B cell (primary cell): ENCODE measurements at regions not wholly inside any gene's neighbourhood (a gene's known extent, or its start where the extent isn't known, plus 50 kb on each side); places are given as distances from the start of the nearest gene placed in this dataset.

Source experiments
- ATAC-seq: fragments of 200-7000 bp; cut with Tn5 transposase; one replicate; pipeline ENCODE4 v1.10.0; 2021; ENCODE audit warnings: low read depth, mild to moderate bottlenecking, moderate number of reproducible peaks, moderate library complexity
- CTCF ChIA-PET: fragments of 350-600 bp; sonication (Branson Sonifier 250); formaldehyde crosslinking; loops from one replicate; lab custom pipeline; 2021; ENCODE audit warnings: antibody characterized with exemption, inconsistent platforms; lab: Charles Lee
- POLR2A ChIA-PET: fragments of 350-600 bp; sonication (Branson Sonifier 250); formaldehyde crosslinking; loops from one replicate; lab custom pipeline; 2021; ENCODE audit warnings: antibody characterized with exemption; lab: Charles Lee
- DNase-seq: peaks from one replicate; pipeline ENCODE4 v3.0.0; 2013
- H2AFZ ChIP-seq: 2 replicates; pipeline ENCODE4 v1.6.1; 2012; ENCODE audit warnings: mild to moderate bottlenecking, low read depth, low read length; ENCODE audit not compliant: insufficient read depth, poor library complexity, severe bottlenecking
- H3K27ac ChIP-seq, 2 donors: 1 replicate in 1 of 2; 2 replicates in 1 of 2; pipeline ENCODE4 v1.5.1; 2012 to 2013; ENCODE audit warnings: low read length in 2 of 2, mild to moderate bottlenecking in 2 of 2, moderate library complexity in 1 of 2
- H3K27me3 ChIP-seq, 4 experiments: fragments of 200-600 bp in 1 of 4; sonication (generic) in 1 of 4; replicated peaks in 1 of 4; 1 replicate in 2 of 4; 2 replicates in 2 of 4; pipeline versions ENCODE4 v1.6.1 to v1.7.0; 2013 to 2016; ENCODE audit warnings: low read length in 3 of 4, mild to moderate bottlenecking in 2 of 4, mixed read lengths in 1 of 4, moderate library complexity in 1 of 4; ENCODE audit not compliant: insufficient read depth in 4 of 4, control insufficient read depth in 3 of 4; ENCODE audit errors: control extremely low read depth in 1 of 4
- H3K36me3 ChIP-seq, 2 experiments: replicated peaks in 1 of 2; 1 replicate in 1 of 2; 2 replicates in 1 of 2; pipeline versions ENCODE4 v1.6.1 to v1.7.1; 2013; ENCODE audit warnings: low read length in 1 of 2; ENCODE audit not compliant: insufficient read depth in 2 of 2, control insufficient read depth in 1 of 2; ENCODE audit errors: control extremely low read depth in 1 of 2, extremely low read depth in 1 of 2
- H3K4me1 ChIP-seq, 2 donors: fragments of 200-600 bp in 1 of 2; sonication (generic) in 1 of 2; 1 replicate in 1 of 2; 2 replicates in 1 of 2; pipeline versions ENCODE4 v1.5.1 to v1.6.1; 2013 to 2017; ENCODE audit warnings: low read length in 2 of 2; ENCODE audit not compliant: control insufficient read depth in 2 of 2, insufficient read depth in 2 of 2
- H3K4me2 ChIP-seq: replicated peaks from 2 replicates; pipeline ENCODE3; 2012; ENCODE audit warnings: mild to moderate bottlenecking, low read depth, low read length; ENCODE audit not compliant: poor library complexity, severe bottlenecking
- H3K4me3 ChIP-seq, 5 experiments: fragments of 200-600 bp in 1 of 5; sonication (generic) in 1 of 5; 1 replicate in 3 of 5; 2 replicates in 2 of 5; pipeline versions ENCODE4 v1.5.1 to v1.7.0; 2011 to 2016; ENCODE audit warnings: low read length in 4 of 5, mild to moderate bottlenecking in 4 of 5, low read depth in 2 of 5, control low read depth in 1 of 5, moderate library complexity in 1 of 5; ENCODE audit not compliant: insufficient read depth in 1 of 5; ENCODE audit errors: control extremely low read depth in 1 of 5, extremely low read depth in 1 of 5
- H3K79me2 ChIP-seq: fragments of 200-600 bp; sonication (generic); one replicate; pipeline ENCODE4 v1.6.0; 2016; ENCODE audit warnings: low read length; ENCODE audit not compliant: control insufficient read depth, insufficient read depth
- H3K9ac ChIP-seq: fragments of 200-600 bp; sonication (generic); 2 replicates; pipeline ENCODE4 v1.6.1; 2017; ENCODE audit warnings: mild to moderate bottlenecking, low read length, moderate library complexity
- H3K9me3 ChIP-seq, 3 donors: one replicate each; pipeline versions ENCODE4 v1.6.1 to v1.7.1; 2013; ENCODE audit warnings: low read length in 2 of 3; ENCODE audit not compliant: control insufficient read depth in 2 of 3, insufficient read depth in 1 of 3; ENCODE audit errors: control extremely low read depth in 1 of 3
- H4K20me1 ChIP-seq: 2 replicates; pipeline ENCODE4 v1.6.0; 2012; ENCODE audit warnings: mild to moderate bottlenecking, low read length; ENCODE audit not compliant: insufficient read depth, control insufficient read depth, poor library complexity, severe bottlenecking
- H3K27ac Mint-ChIP-seq: one replicate; pipeline ENCODE4 v1.8.0; 2021; ENCODE audit warnings: mixed read lengths
- H3K27me3 Mint-ChIP-seq: one replicate; pipeline ENCODE4 v1.8.0; 2021; ENCODE audit warnings: mixed read lengths
- H3K4me1 Mint-ChIP-seq: one replicate; pipeline ENCODE4 v1.8.0; 2021; ENCODE audit warnings: mixed read lengths
- H3K4me3 Mint-ChIP-seq: one replicate; pipeline ENCODE4 v1.8.0; 2021; ENCODE audit warnings: mixed read lengths
- H3K9me3 Mint-ChIP-seq: one replicate; pipeline ENCODE4 v1.8.0; 2022; ENCODE audit warnings: mixed read lengths; ENCODE audit not compliant: insufficient read depth
- CTCF ChIP-seq: fragments of 200-600 bp; IDR thresholded peaks from one replicate; pipeline ENCODE4 v1.8.0; 2022; ENCODE audit warnings: antibody characterized with exemption, mild to moderate bottlenecking
- EZH2 ChIP-seq: IDR thresholded peaks from 2 replicates; pipeline ENCODE4 v1.6.1; 2012; ENCODE audit warnings: borderline replicate concordance, low read depth, mild to moderate bottlenecking, moderate library complexity, low read length; ENCODE audit not compliant: insufficient read depth, poor library complexity, severe bottlenecking
- WGBS: methylation state at CpG from one replicate; pipeline ENCODE4 v1.1.5; 2013; ENCODE audit warnings: missing lambda C conversion rate; ENCODE audit not compliant: insufficient coverage; 5-methylcytosine and 5-hydroxymethylcytosine counted together
- intact Hi-C: fragments of 100-400 bp; cut with micrococcal nuclease; formaldehyde crosslinking; loops from one replicate; pipeline ENCODE4 v1.10.0; 2022

- no peak overlapping the region for H3K27ac ChIP-seq
- DNase-seq = no peak
Observed at GRCh38 chr12:82609234-82609914, 77.3 kb upstream of the TMTC2 start.

GRCh38 chr12:82619644-82620043, 67.1 kb upstream of the TMTC2 start:
- Mint-ChIP-seq H3K4me3 (no peak overlapping the region), H3K27me3 (no peaks in the 10 kb centered on the region), H3K9me3 (no peaks in the 10 kb centered on the region), H3K27ac (no peak overlapping the region), H3K4me1 (no peaks in the 10 kb centered on the region)
- Histone ChIP-seq H3K4me1 (no peaks in the 10 kb centered on the region), H3K27me3 (no peaks in the 10 kb centered on the region), H3K9me3 (no peaks in the 10 kb centered on the region), H3K79me2 (no peaks in the 10 kb centered on the region), H3K27ac (no peak overlapping the region), H2AFZ (no peak overlapping the region), H3K9ac (no peak overlapping the region), H4K20me1 (no peaks in the 10 kb centered on the region), H3K4me3 (no peak overlapping the region), H3K4me2 (no peak overlapping the region), H3K36me3 (no peaks in the 10 kb centered on the region)
- ChIA-PET POLR2A (no interaction called here), CTCF (no interaction called here)
- 86% methylated on average over 2 of the region's 3 CpGs for WGBS
- ATAC-seq = no peak
- intact Hi-C loops = no loop called here
- no peak for TF ChIP-seq EZH2
- TF ChIP-seq CTCF = no peak
- no peak for DNase-seq

More at GRCh38 chr12:82609234-82609914, 77.3 kb upstream of the TMTC2 start:
- no peaks in the 10 kb centered on the region for H4K20me1 ChIP-seq
- H3K9ac ChIP-seq = no peak overlapping the region
- no peaks in the 10 kb centered on the region for H3K27me3 Mint-ChIP-seq
- no peaks in the 10 kb centered on the region for H3K27me3 ChIP-seq
- no peak for ATAC-seq
- H3K9me3 Mint-ChIP-seq = no peaks in the 10 kb centered on the region
- H3K4me2 ChIP-seq = no peak overlapping the region
- CTCF ChIA-PET = no interaction called here
- H3K4me3 Mint-ChIP-seq = no peak overlapping the region
- TF ChIP-seq CTCF (no peak), EZH2 (no peak)
- H2AFZ ChIP-seq = no peak overlapping the region
- no CpG with 5 or more reads among the region's 2 CpGs for WGBS
- no peaks in the 10 kb centered on the region for H3K4me1 Mint-ChIP-seq
- no peaks in the 10 kb centered on the region for H3K4me1 ChIP-seq
- H3K9me3 ChIP-seq = no peaks in the 10 kb centered on the region
- no peaks in the 10 kb centered on the region for H3K36me3 ChIP-seq
- H3K27ac Mint-ChIP-seq = no peak overlapping the region
- no peak overlapping the region for H3K4me3 ChIP-seq
- intact Hi-C loops = no loop called here
- POLR2A ChIA-PET = no interaction called here
- no peaks in the 10 kb centered on the region for H3K79me2 ChIP-seq
